HG03558 (cell line): ENCODE measurements at regions not wholly inside any gene's neighbourhood (a gene's known extent, or its start where the extent isn't known, plus 50 kb on each side); places are given as distances from the start of the nearest gene placed in this dataset.

Experiments
- ATAC-seq: cut with Tn5 transposase; IDR thresholded peaks from one replicate; pipeline ENCODE4 v1.9.1; 2021; ENCODE audit warnings: moderate number of reproducible peaks; ENCODE audit not compliant: unreplicated experiment; ENCODE audit errors: extremely low read depth

DNA sequence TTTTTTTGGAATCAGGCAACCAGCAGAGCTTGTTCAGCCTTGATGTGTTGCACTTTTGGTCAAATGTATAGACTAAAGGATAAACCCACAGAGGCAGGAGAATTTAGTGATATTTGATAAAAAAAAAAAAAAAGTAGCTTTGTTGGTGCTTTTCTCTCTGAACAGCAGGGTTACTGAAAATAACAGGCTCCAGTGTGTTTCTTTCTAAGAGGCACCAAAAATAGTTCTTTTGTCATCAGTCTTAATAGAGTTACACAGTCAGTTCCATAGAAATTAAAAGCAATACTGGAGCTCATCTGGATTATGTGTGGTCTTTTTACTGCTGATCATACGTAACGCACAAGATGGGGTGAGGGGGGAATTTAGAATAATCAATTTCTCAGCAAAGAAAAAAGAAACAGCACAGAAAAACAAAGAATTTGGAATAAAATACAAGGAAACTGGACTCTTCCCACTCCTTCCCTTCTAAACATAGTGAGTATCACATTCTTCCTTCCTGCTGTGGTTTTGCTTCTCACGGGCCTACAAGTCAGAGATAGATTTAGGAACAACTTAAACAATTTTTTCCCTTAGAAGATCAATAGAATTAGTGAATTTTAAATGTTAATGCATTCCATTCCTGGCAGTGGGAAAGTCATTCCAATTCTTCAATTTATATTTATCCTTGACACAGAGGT lies 178.8 kb upstream of the AKR1E2 start:
- no peak for ATAC-seq

DNA sequence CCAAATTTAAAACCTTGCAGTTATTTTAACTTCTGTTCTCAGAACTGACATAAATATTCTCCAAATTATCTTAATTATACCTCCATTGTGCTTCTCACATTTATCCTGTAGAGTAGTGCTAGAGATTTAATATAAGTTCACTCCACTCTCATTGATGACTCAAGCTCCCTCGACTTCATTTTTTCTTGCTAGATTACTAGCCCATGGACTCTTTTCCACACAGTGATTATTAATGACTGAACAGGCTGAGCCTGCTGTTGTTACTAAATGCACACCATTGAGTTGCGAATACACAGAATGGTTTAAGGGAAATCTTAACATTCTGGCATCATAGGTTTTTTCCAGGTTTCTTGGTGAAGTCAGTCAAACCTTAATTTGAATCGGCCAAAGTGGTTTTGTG lies 179.5 kb upstream of the AKR1E2 start:
- ATAC-seq: no peak

DNA sequence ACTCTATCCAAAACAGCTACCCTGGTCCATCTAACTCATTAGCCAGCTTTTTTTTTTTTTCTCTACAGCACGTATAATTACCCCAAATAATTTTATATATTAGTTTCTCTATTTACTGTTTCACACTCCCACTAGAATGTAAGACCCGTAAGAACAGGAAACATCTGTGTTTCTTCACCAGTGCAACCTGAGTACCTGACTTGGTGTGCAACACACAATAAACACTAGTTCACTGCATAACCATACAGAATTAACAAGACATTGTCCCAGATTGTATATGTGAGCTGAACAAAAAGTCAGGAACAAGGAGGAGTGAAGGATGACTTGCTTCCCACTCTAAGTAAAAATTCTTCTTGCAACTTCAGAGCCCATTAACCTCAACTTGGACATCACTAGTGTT lies 180.2 kb upstream of the AKR1E2 start:
- no peak for ATAC-seq

DNA sequence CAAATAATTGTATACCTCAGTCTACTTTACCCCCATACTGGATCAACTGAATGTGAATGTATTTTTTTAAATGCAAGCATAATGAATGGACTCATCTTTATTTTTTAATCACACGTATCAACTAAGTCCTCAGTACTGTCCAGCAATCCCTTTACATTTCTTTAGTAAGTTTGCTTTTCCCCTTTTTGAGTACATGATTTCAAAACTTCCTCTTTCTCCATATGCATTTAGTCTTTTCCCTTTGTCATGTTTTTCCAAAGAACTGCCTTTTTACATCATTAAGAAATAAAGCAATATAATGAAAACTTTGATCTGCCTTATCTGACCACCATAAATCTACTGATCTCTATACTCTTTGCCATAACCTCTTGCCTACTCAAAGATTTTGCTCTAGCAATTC lies 182.5 kb upstream of the AKR1E2 start:
- ATAC-seq: no peak

DNA sequence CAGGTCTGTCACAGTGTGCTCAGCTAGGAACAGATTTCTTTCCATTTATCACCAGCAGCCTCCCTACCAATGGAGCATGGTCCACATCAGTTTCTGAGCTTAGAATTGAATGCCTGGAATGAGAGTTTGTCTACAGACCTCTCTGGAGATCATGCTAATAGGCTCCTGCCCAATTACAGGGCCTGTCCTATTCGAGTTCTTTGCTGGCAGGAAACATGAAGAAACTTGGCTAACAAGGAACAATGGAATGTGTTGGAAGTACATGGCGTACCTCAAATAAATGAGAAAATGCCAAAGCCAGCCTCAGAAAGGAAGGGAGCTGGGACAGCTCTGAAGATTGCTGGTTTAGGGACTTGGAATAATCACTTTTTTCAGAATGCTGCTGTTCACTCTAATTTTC lies 186.0 kb upstream of the AKR1E2 start:
- ATAC-seq: no peak

DNA sequence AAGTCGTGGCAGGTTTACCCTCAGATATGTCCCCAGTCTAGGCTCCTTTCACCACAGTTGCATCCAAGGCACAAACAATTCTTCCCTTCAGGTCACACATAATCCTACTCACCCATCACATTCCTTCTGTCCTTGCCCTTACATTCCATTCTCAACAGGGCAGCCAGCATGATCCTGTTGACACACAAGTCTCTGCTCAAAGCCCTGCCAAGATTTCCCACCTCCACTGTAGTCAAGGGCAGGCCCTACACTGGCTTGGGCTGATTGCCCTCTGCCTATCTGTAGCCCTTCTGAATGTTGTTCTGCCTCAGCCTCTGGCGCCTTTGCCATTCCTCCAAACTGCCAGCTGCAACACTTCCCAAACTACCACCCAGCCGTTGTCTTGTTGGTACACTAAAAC lies 187.9 kb upstream of the AKR1E2 start:
- no peak for ATAC-seq

DNA sequence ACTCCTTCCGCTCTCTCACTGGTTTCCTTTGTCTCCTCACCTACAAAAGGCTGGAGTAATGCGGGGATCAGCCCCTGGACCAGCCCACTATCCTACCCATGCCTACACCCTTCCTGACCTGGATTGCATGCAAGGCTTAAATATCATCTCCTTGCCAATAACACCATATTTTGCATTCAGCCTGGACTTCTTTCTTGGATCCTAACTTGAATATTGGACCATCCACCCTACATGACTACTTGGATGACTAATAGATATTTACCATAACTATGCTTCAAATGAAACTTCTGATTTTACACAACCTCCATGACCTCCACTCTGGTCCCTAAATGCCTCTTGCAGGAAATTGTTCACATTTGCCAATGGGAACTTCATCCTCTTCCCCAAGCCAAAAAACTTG lies 188.3 kb upstream of the AKR1E2 start:
- ATAC-seq: no peak

DNA sequence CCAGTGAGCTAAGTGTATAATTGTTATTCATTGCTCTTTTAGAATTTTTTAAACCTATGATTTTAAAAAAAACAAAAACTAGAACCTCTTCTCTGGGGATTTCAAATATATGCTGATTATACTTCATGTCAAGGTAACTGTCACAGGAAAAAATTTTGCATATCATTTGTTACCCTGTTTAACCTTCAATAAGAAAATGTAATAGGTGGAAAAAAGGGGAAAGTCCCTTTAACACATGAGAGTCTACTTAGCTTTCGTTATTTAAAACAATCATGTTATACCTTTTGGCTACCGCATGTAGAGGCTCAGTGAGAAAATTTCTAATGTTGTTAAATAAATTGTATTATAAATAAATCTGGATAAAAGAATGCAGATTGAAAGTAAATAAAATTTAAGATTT lies 190.1 kb upstream of the AKR1E2 start:
- no peak for ATAC-seq

DNA sequence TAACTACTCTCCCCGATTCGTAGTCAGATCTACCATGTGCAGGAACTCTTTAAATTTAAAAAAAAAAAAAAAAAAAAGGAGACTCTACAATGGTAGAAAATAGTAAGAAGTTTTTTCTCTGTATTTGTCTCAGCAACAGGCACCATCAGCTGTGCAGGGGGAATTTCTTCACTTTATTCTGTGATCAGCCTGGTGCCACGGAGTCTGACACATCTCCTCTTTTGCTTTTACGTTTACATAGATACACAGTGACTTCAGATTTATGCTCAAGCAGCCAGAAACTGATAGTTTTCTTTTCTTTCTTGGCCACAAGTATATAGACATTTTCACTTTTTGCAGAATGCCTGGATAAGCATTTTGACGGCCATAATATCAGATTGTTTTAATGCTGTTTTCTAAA lies 190.6 kb upstream of the AKR1E2 start:
- no peak for ATAC-seq

DNA sequence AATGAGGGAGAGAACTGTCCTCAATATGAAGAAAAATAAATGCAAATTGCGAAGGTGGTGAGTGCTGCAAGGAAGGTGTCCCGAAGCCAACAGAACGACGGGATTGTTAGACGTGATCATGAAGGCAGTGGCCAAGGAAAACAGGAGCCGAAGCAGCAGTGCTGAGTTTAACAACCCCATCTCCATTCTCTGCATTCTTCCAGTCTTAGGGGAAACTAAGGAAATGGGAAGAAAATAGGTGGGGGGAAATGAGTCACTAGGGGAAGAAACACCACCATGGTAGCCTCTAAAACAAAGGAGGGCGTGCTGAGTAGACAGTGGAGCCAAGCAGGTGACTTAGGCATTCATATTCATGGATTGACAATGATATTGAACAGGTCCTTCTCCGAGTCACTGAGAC lies 192.2 kb upstream of the AKR1E2 start:
- ATAC-seq: no peak

DNA sequence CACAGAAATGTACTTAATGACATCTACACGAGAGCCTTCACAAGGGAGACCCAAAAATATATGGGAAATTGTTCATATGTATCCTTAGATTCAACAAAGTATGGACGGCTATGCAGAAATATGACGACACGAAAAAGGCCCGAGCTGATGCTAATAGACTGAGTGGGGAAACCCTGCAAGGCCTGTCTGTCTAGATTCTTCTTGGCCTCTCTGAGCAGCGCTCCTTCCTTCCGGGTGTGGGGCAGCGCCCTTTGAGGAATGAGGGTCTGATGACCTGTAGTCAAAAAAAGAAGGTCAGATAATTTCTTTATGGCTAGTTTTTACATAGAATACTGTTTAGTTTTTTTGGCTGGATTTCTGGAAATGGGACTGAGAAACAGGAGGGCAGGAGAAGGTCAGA lies 192.8 kb upstream of the AKR1E2 start:
- ATAC-seq: no peak

DNA sequence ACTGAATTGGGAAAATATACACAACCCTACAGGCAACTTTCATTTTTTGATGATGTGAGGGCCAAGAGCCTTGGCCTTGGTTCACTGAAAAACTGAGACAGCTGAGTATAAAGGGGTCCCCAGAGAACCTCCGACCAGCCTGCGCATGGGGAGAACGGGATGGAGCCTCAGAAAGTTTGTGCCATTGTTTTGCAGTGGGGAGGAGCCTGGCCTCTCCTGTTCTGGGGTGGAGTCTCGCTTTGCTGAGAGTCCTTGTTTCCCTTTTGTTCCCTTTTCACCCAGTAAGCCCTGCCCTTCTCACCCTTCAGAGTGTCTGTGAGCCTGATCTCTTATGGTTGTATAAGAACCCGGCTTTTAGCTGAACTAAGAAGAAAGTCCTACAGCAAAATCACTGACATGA lies 193.2 kb upstream of the AKR1E2 start:
- no peak for ATAC-seq

DNA sequence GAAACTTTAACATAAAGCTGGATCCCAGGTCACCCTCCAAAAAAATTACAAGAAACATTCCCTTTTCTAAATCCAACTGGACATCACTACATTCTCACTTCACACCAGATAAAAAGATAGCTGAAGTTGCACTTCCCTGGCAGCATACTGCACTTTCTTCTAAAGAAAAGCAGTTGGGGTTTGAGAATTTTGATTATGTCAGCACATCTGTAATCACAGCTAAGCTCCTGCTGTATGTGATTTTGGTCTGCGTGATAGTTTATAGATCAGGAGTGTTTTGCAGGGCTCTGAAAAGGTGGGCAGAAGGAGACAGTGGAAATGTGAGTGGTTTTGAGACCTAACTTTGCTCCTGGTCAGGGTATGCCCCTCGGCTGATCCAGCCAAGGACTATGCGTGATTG lies 199.1 kb upstream of the AKR1E2 start:
- no peak for ATAC-seq

DNA sequence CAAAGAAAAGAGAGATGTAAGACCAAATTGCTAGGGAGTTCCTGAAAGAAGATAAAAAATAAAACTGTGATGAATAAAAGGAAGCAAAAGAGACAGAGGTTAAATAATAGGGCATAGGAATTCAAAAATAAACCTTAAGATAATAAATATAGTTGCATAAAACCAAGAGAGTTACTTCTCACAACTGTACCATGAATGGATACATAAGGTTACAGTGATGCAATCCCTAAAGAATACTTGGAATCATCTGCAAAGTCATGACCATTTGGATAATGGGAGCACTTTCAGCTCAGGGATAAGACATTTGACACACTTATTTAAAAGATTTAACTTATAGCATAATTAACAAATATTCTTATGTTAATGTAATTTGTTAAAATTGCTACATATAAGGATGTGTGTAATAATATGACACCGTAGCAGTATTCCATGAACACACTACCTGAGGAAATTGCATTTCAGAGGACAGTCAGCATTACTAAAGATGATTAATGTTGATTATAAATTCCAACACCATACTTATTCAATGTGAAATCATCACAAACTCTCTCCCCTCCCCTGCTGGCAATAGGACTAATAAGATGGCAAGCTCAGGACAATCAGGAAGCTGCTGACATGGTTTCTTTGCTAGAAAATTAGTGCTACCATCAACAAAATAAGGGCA lies 202.1 kb upstream of the AKR1E2 start:
- ATAC-seq: no peak

DNA sequence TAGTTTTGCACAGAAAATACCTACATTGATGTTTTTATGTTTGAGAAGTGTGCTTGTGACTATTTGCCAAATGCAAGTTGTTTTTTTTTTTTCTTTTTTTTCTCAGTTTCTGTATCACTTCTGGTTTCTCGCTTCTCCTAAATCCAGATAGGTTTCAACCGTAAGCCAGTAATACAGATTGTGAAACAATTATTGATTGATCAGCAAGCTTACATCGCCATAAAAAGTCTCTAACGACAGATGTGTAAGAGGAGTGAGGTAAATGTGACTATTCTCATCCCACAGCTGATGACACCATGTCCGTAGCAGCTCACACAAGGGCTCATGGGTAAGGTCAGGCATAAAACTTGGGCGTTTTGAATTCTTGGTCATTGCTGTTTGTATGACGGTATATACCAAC lies 202.8 kb upstream of the AKR1E2 start:
- ATAC-seq: no peak

DNA sequence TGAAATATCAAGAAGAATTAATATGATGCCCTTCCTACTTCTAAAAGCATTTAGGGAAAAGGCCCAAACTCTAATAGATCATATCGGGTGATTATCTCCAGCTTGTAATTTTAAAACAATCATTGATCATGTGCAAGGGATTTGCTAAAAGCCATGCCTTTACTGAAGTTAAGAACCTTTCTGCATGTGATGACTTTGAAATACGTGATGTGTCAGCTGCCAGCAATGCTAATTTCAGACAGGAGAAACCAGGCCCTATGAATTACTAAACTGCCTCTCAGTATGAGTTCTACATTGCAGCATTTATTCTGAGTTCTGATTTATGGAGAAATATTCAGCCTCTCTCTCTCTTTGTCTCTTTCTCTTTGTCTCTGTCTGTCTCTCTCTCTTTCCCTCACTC lies 203.6 kb upstream of the AKR1E2 start:
- no peak for ATAC-seq

DNA sequence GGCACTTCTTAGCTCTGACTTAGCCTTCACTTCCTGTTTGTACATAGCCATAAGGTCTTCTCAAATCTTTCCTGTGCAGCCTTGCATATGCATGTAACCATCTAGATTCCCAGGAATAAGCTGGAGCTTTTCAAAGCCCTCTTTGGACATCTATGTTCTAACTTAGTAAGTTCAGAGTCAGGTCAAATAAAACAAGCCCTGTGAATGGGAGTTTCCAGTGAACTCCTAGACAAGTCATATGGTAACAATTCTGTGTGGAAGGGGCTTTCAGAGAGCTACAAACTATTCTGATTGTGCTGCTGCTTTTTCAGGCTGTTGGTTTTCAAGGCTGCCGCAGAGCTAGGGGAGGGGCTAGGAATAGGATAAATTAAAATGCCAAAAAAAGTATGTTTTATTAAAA lies 208.4 kb upstream of the AKR1E2 start:
- no peak for ATAC-seq

DNA sequence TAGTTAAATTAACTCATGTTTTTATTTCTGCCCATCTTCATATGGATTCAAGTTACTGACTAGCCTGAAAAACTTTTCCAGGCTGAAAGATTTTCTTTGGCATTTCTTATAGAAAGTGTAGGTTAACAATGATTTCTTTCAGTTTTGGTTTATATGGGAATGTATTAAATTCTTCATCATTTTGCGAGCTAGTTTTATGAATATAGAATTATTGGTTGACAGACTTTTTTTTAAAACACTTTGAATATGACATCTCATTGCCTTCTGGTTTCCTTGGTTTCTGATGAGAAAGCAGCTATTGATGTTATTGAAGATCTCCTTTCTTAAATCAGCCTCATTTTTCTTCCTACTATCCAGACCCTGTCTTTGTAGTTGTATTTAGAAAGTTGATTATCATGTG lies 211.0 kb upstream of the AKR1E2 start:
- ATAC-seq: no peak

DNA sequence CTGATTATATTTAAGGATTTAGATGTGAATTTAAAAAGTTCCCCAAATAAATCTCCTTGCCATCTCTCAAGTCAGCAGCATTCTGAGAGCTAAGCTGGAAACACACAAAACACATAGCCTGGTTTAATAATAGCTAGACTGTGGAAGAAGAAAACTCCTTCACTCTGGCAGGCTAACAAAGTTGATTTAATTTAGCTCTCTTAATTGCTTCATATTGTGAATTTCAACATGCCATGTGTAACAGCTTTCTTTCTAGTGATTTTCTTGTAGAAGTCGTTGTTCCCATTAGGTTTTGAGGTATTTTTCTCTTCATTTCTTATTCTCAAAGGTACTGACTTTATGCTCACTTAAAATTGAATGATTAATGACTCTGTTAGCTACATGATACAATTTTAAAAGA lies 216.8 kb upstream of the AKR1E2 start:
- ATAC-seq: no peak

DNA sequence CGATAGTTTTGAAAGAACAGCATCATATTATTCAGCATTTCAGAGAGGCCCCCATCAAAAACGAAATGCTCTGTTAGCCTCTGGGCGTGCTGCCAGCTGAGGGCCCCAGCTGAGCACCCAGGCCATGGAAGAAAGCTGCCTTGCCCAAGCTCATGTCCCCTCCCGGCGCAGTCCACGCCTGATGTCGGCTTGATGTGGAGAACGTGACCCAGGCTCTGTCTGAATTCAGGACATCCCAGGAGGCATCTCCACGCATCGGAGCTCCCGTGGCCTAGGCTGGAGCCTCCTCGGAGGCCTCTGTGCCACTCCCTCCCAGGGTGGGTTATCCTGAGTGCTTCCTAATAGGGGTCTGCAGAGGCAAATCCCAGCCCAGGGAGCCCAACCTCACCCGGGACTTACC lies 218.3 kb upstream of the AKR1E2 start:
- ATAC-seq: no peak

DNA sequence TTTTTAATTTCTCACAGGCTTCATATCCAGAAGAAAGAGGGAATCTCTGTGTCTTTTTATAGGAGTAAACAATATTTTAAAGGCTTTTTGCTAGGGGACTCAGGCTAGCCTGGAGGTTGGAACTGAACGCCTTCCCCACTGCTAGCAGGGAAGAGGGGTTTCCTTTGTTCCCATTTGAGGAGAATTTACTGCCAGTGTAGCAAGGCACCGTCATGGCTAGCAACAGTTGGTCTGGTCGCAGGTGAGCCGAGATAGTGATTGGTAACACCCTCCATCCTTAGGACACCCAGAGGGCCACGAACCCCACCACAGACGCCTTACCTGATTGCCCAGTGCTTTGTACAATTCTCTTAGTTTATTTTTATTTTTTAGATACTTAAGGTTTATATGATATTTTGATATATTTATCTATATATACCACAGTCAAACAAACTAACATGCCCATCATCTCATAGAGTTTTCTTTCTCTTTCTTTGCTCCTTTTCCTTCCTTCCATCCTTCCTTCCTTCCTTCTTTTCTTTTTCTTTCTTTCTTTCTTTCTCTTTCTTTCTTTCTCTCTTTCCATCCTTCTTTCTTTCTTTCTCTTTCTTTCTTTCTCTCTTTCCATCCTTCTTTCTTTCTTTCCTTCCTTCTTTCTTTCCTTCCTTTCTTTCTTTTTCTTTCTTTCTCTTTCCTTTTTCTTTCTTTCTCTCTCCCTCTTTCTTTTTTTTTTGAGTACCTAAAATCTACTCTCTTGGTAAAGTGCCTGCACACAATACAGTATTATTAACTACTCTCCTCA lies 219.0 kb upstream of the AKR1E2 start:
- no peak for ATAC-seq
